ENCODE measurements at regions not wholly inside any gene's neighbourhood (a gene's known extent, or its start where the extent isn't known, plus 50 kb on each side); places are given as distances from the start of the nearest gene placed in this dataset.

DNA sequence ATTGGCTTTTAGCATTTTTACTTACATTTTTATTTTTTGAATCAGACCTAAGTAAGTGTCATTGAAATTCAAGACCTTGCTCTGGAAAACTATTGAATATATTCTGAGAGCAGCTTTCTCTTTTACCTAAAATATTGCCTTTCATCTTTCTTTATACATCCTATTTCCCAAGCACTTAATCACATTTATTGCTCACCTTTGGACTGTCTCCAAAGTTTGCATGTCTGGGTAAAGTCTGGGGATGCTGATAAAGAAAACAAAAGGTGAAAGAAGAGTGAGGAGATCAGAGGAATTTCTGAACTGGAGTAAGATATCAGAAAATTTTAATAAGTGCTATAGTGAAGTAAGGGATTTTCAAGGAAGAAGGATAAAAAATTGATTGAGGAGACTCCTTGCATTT, 308.5 kb upstream of the AADAT start:
- no peak for TF ChIP-seq POLR2AphosphoS5 (IDR thresholded peaks at IDR 0.05; ENCODE audit: insufficient read depth in 1 of 2, low read depth in 1 of 2)
- TF ChIP-seq, protein P1, sequence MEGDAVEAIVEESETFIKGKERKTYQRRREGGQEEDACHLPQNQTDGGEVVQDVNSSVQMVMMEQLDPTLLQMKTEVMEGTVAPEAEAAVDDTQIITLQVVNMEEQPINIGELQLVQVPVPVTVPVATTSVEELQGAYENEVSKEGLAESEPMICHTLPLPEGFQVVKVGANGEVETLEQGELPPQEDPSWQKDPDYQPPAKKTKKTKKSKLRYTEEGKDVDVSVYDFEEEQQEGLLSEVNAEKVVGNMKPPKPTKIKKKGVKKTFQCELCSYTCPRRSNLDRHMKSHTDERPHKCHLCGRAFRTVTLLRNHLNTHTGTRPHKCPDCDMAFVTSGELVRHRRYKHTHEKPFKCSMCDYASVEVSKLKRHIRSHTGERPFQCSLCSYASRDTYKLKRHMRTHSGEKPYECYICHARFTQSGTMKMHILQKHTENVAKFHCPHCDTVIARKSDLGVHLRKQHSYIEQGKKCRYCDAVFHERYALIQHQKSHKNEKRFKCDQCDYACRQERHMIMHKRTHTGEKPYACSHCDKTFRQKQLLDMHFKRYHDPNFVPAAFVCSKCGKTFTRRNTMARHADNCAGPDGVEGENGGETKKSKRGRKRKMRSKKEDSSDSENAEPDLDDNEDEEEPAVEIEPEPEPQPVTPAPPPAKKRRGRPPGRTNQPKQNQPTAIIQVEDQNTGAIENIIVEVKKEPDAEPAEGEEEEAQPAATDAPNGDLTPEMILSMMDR (IDR thresholded peaks at IDR 0.05), result no peak
- TF ChIP-seq POLR2A (IDR thresholded peaks at IDR 0.05), result no peak
